Nephron progenitor cell (in vitro differentiated cells): ENCODE measurements at regions not wholly inside any gene's neighbourhood (a gene's known extent, or its start where the extent isn't known, plus 50 kb on each side); places are given as distances from the start of the nearest gene placed in this dataset.
A peak's percentile ranks its signal among the peaks of the same experiment; 100 is the strongest.

Experiments used
- DNase-seq: peaks from one replicate; pipeline ENCODE4 v3.0.0; 2021
- H3K27ac Mint-ChIP-seq: 2 replicates; pipeline ENCODE4 v1.8.0; 2021; ENCODE audit warnings: mild to moderate bottlenecking, moderate library complexity, mixed read lengths
- H3K27me3 Mint-ChIP-seq: 2 replicates; pipeline ENCODE4 v1.8.0; 2021; ENCODE audit warnings: mild to moderate bottlenecking, low read depth, mixed read lengths; ENCODE audit not compliant: poor library complexity
- H3K36me3 Mint-ChIP-seq: 2 replicates; pipeline ENCODE4 v1.8.0; 2021; ENCODE audit warnings: low read depth, mixed read lengths
- H3K4me1 Mint-ChIP-seq: 2 replicates; pipeline ENCODE4 v1.8.0; 2021; ENCODE audit warnings: mixed read lengths
- H3K4me3 Mint-ChIP-seq: 2 replicates; pipeline ENCODE4 v1.8.0; 2021; ENCODE audit warnings: mild to moderate bottlenecking, moderate library complexity, mixed read lengths
- H3K9me3 Mint-ChIP-seq: 2 replicates; pipeline ENCODE4 v1.8.0; 2021; ENCODE audit warnings: mild to moderate bottlenecking, moderate library complexity, mixed read lengths
- CTCF ChIP-seq: fragments of 200-600 bp; sonication (generic); IDR thresholded peaks from 2 replicates; pipeline ENCODE4 v1.5.0; 2021; ENCODE audit warnings: antibody characterized with exemption

GRCh38 chr3:59620325-59620724 lies 570.5 kb upstream of the CFAP20DC start:
- Mint-ChIP-seq H3K36me3 (peaks cover 17% of the 10 kb centered on the region), H3K27ac (no peak overlapping the region), H3K4me3 (no peak overlapping the region), H3K9me3 (peaks cover 55% of the 10 kb centered on the region), H3K4me1 (peaks cover 6% of the 10 kb centered on the region), H3K27me3 (no peaks in the 10 kb centered on the region)
- TF ChIP-seq CTCF = no peak
- no peak for DNase-seq

- H3K27me3 Mint-ChIP-seq = no peaks in the 10 kb centered on the region
- peaks cover 42% of the 10 kb centered on the region for H3K9me3 Mint-ChIP-seq
- no peak for DNase-seq
- no peak for TF ChIP-seq CTCF
- H3K36me3 Mint-ChIP-seq = peaks cover 8% of the 10 kb centered on the region
- peaks cover 42% of the 10 kb centered on the region for H3K4me1 Mint-ChIP-seq
- no peak overlapping the region for H3K27ac Mint-ChIP-seq
- H3K4me3 Mint-ChIP-seq = no peak overlapping the region
These were observed 562.6 kb upstream of the CFAP20DC start for GRCh38 chr3:59612444-59612715.

- no peak overlapping the region for H3K27ac Mint-ChIP-seq
- no peak for DNase-seq
- peaks cover 39% of the 10 kb centered on the region for H3K9me3 Mint-ChIP-seq
- H3K4me3 Mint-ChIP-seq = no peak overlapping the region
- peaks cover 48% of the 10 kb centered on the region for H3K4me1 Mint-ChIP-seq
- no peaks in the 10 kb centered on the region for H3K27me3 Mint-ChIP-seq
- peaks cover 8% of the 10 kb centered on the region for H3K36me3 Mint-ChIP-seq
- no peak for TF ChIP-seq CTCF
These were observed 562.0 kb upstream of the CFAP20DC start for GRCh38 chr3:59611649-59612443.

GRCh38 chr3:59609657-59610348 lies 560.0 kb upstream of the CFAP20DC start:
- H3K9me3 Mint-ChIP-seq = peaks cover 20% of the 10 kb centered on the region
- no peaks in the 10 kb centered on the region for H3K27me3 Mint-ChIP-seq
- H3K4me3 Mint-ChIP-seq = no peak overlapping the region
- H3K27ac Mint-ChIP-seq = no peak overlapping the region
- H3K36me3 Mint-ChIP-seq = peaks cover 2% of the 10 kb centered on the region
- TF ChIP-seq CTCF = no peak
- peaks cover 64% of the 10 kb centered on the region for H3K4me1 Mint-ChIP-seq
- peak; percentile 50 for DNase-seq

GRCh38 chr3:59608356-59608755 lies 558.5 kb upstream of the CFAP20DC start:
- Mint-ChIP-seq H3K4me1 (peaks cover 72% of the 10 kb centered on the region), H3K36me3 (no peaks in the 10 kb centered on the region), H3K4me3 (no peak overlapping the region), H3K27ac (no peak overlapping the region), H3K27me3 (no peaks in the 10 kb centered on the region), H3K9me3 (peaks cover 7% of the 10 kb centered on the region)
- no peak for DNase-seq
- TF ChIP-seq CTCF = no peak

GRCh38 chr3:59607656-59608055 lies 557.8 kb upstream of the CFAP20DC start:
- TF ChIP-seq CTCF = no peak
- H3K27me3 Mint-ChIP-seq = no peaks in the 10 kb centered on the region
- DNase-seq = no peak
- H3K9me3 Mint-ChIP-seq = no peaks in the 10 kb centered on the region
- H3K4me3 Mint-ChIP-seq = no peak overlapping the region
- no peak overlapping the region for H3K27ac Mint-ChIP-seq
- no peaks in the 10 kb centered on the region for H3K36me3 Mint-ChIP-seq
- H3K4me1 Mint-ChIP-seq = peaks cover 72% of the 10 kb centered on the region
